K562 (cell line): ENCODE measurements at regions not wholly inside any gene's neighbourhood (a gene's known extent, or its start where the extent isn't known, plus 50 kb on each side); places are given as distances from the start of the nearest gene placed in this dataset.

Experiments used
- ATAC-seq: fragments of 200-7000 bp; cut with Tn5 transposase; 3 replicates; pipeline ENCODE4 v1.9.1; 2020; ENCODE audit warnings: moderate library complexity
- BruUV-seq: library from RNA; stranded (reverse); fragments of 400-500 nt; replicated peaks from 2 replicates; lab custom pipeline; 2021; lab: Mats Ljungman, UMichigan
- CTCF ChIA-PET: fragments of 300-600 bp; formaldehyde crosslinking; extraction: SDS; loops from one replicate; lab custom pipeline; 2021; ENCODE audit warnings: low intra/inter-chr PET ratio; lab: Yijun Ruan, JAX
- POLR2A ChIA-PET: fragments of 300-600, 350-650 bp; sonication (Branson Sonifier 250); formaldehyde crosslinking; extraction: SDS; loops from one replicate; lab custom pipeline; 2021; ENCODE audit warnings: antibody characterized with exemption, inconsistent platforms; lab: Yijun Ruan, JAX
- DNase-seq, 4 experiments: peaks; one replicate each; pipeline versions ENCODE4 v3.0.0 to v3.0.0-alpha.2; 2011 to 2018; ENCODE audit warnings: low spot score in 3 of 4, mixed read lengths in 3 of 4; ENCODE audit errors: extremely low read depth in 1 of 4
- FAIRE-seq: peaks from 2 replicates; lab custom pipeline; 2011; peaks lifted over from hg19 to GRCh38; lab: Jason Lieb, UNC
- H2AFZ ChIP-seq: 2 replicates; pipeline ENCODE4 v1.6.0; 2011; ENCODE audit warnings: low read depth, low read length, control low read depth, inconsistent platforms
- H3K27ac ChIP-seq: fragments of 200-600 bp; 3 replicates; pipeline ENCODE4 v1.8.0; 2011; ENCODE audit warnings: low read depth, mild to moderate bottlenecking, control low read depth, inconsistent platforms, low read length, moderate library complexity, mixed read lengths; ENCODE audit errors: extremely low read depth
- H3K27me3 ChIP-seq, 2 experiments: fragments of 300-600 bp in 1 of 2; 2 replicates in 1 of 2; 3 replicates in 1 of 2; pipeline versions ENCODE4 v1.6.0 to v1.8.0; 2011; ENCODE audit warnings: inconsistent platforms in 2 of 2, low read length in 2 of 2, mild to moderate bottlenecking in 1 of 2, mixed read lengths in 1 of 2, moderate library complexity in 1 of 2; ENCODE audit not compliant: control insufficient read depth in 2 of 2, insufficient read depth in 2 of 2
- H3K36me3 ChIP-seq: fragments of 300-600 bp; 3 replicates; pipeline ENCODE4 v1.8.0; 2011; ENCODE audit warnings: mild to moderate bottlenecking, low read length, inconsistent platforms; ENCODE audit not compliant: control insufficient read depth, insufficient read depth
- H3K4me1 ChIP-seq, 2 experiments: fragments of 200-600 bp in 1 of 2; replicated peaks in 1 of 2; 2 replicates in 1 of 2; 3 replicates in 1 of 2; pipeline versions ENCODE4 v1.5.1 to v1.8.0; 2011; ENCODE audit warnings: inconsistent platforms in 2 of 2, low read length in 2 of 2, mild to moderate bottlenecking in 1 of 2, mixed read lengths in 1 of 2, moderate library complexity in 1 of 2; ENCODE audit not compliant: control insufficient read depth in 2 of 2, insufficient read depth in 2 of 2
- H3K4me2 ChIP-seq: 2 replicates; pipeline ENCODE4 v1.6.1; 2011; ENCODE audit warnings: low read length, control low read depth, inconsistent platforms, mixed read lengths; ENCODE audit not compliant: insufficient read depth
- H3K4me3 ChIP-seq: fragments of 200-600 bp; sonication (generic), shearing (Covaris generic); 2 replicates; pipeline ENCODE4 v1.5.1; 2016; ENCODE audit warnings: control low read depth, inconsistent platforms
- H3K79me2 ChIP-seq: fragments of 200-600 bp; 3 replicates; pipeline ENCODE4 v1.8.0; 2011; ENCODE audit warnings: low read length, inconsistent platforms; ENCODE audit not compliant: control insufficient read depth, insufficient read depth
- H3K9ac ChIP-seq, 2 experiments: 2 replicates each; pipeline versions ENCODE4 v1.6.0 to v1.6.1; 2011; ENCODE audit warnings: low read depth in 2 of 2, low read length in 2 of 2, control low read depth in 1 of 2, inconsistent platforms in 1 of 2, mild to moderate bottlenecking in 1 of 2, mixed read lengths in 1 of 2; ENCODE audit not compliant: insufficient read depth in 1 of 2
- H3K9me1 ChIP-seq: one replicate; pipeline ENCODE4 v1.6.0; 2011; ENCODE audit warnings: inconsistent platforms, mild to moderate bottlenecking, low read length, moderate library complexity; ENCODE audit not compliant: control insufficient read depth, insufficient read depth
- H3K9me3 ChIP-seq: replicated peaks from 2 replicates; pipeline ENCODE4 v1.5.1; 2011; ENCODE audit warnings: low read depth, low read length, inconsistent platforms; ENCODE audit not compliant: control insufficient read depth, insufficient read depth
- H4K20me1 ChIP-seq: replicated peaks from 2 replicates; pipeline ENCODE4 v1.6.1; 2011; ENCODE audit warnings: low read length, inconsistent platforms, mixed read lengths; ENCODE audit not compliant: control insufficient read depth, insufficient read depth
- BACH1 ChIP-seq: fragments of 200-800 bp; sonication (Bioruptor generic); IDR thresholded peaks from 2 replicates; pipeline ENCODE4 v1.6.1; 2016; ENCODE audit warnings: missing genetic modification characterization, missing compliant biosample characterization
- BMI1 ChIP-seq: fragments of 150-350 bp; IDR thresholded peaks from 2 replicates; pipeline ENCODE4 v1.6.1; 2014; ENCODE audit warnings: low read length
- CTBP1 ChIP-seq: fragments of 450-650 bp; IDR thresholded peaks from 2 replicates; pipeline ENCODE4 v1.6.1; 2016; ENCODE audit warnings: borderline replicate concordance
- HMG20A ChIP-seq: fragments of 450-650 bp; formaldehyde crosslinking; conservative IDR thresholded peaks from 2 replicates; pipeline ENCODE4 v1.4.0; 2020; ENCODE audit warnings: mild to moderate bottlenecking, mixed read lengths
- KDM4B ChIP-seq, 2 experiments: fragments of 450-650 bp in 1 of 2; sonication (generic) in 1 of 2; IDR thresholded peaks; 2 replicates each; pipeline ENCODE4 v1.6.1; 2016 to 2017; ENCODE audit warnings: borderline replicate concordance in 2 of 2, antibody characterized with exemption in 1 of 2, low read depth in 1 of 2, mild to moderate bottlenecking in 1 of 2
- KLF13 ChIP-seq: fragments of 450-650 bp; IDR thresholded peaks from 2 replicates; pipeline ENCODE4 v1.6.1; 2016; ENCODE audit warnings: missing genetic modification characterization, low read depth, mild to moderate bottlenecking, missing compliant biosample characterization, moderate library complexity, borderline replicate concordance
- MED1 ChIP-seq: sonication (generic); formaldehyde crosslinking; IDR thresholded peaks from 2 replicates; pipeline ENCODE4 v1.8.1; 2023; ENCODE audit warnings: missing genetic modification reagents, borderline replicate concordance
- NCOA6 ChIP-seq: fragments of 450-650 bp; IDR thresholded peaks from 2 replicates; pipeline ENCODE4 v1.6.1; 2017; ENCODE audit warnings: mild to moderate bottlenecking
- NELFE ChIP-seq: IDR thresholded peaks from 2 replicates; pipeline ENCODE4 v1.6.1; 2011; ENCODE audit warnings: mild to moderate bottlenecking; ENCODE audit not compliant: insufficient read depth, insufficient read length
- NFIC ChIP-seq: fragments of 450-650 bp; IDR thresholded peaks from 2 replicates; pipeline ENCODE4 v1.6.1; 2017; ENCODE audit warnings: mild to moderate bottlenecking, inconsistent platforms
- RAD51 ChIP-seq: fragments of 450-650 bp; IDR thresholded peaks from 2 replicates; pipeline ENCODE4 v1.7.1; 2016; ENCODE audit warnings: low read depth, mild to moderate bottlenecking, borderline replicate concordance
- RB1 ChIP-seq: fragments of 450-650 bp; IDR thresholded peaks from 2 replicates; pipeline ENCODE4 v1.6.1; 2017; ENCODE audit warnings: low read depth, mild to moderate bottlenecking
- RBM25 ChIP-seq: fragments of 200-400 bp; formaldehyde crosslinking; IDR thresholded peaks from 2 replicates; pipeline ENCODE4 v1.6.1; 2018; ENCODE audit warnings: low read length, low read depth, moderate library complexity; ENCODE audit not compliant: severe bottlenecking
- SMARCA4 ChIP-seq: fragments of 450-650 bp; IDR thresholded peaks from 2 replicates; pipeline ENCODE4 v1.6.1; 2016
- TAF9B ChIP-seq: fragments of 450-650 bp; IDR thresholded peaks from 2 replicates; pipeline ENCODE4 v1.6.1; 2018; ENCODE audit warnings: mild to moderate bottlenecking; ENCODE audit not compliant: partially characterized antibody
- TARDBP ChIP-seq: fragments of 450-650 bp; IDR thresholded peaks from 2 replicates; pipeline ENCODE4 v1.6.1; 2016
- ZNF165 ChIP-seq: fragments of 250-450 bp; sonication (Bioruptor Pico); IDR thresholded peaks from 2 replicates; pipeline ENCODE4 v1.4.0; 2020; ENCODE audit warnings: borderline replicate concordance
- ZNF224 ChIP-seq: sonication (generic); formaldehyde crosslinking; IDR thresholded peaks from 2 replicates; pipeline ENCODE4 v1.8.0; 2022; ENCODE audit warnings: mild to moderate bottlenecking, missing genetic modification reagents
- ZNF384 ChIP-seq: IDR thresholded peaks from 2 replicates; pipeline ENCODE4 v1.6.1; 2012; ENCODE audit warnings: low read depth, low read length, improper control_type of control experiment
- ZNF408 ChIP-seq: fragments of 250-450 bp; sonication (Bioruptor Pico); IDR thresholded peaks from 2 replicates; pipeline ENCODE4 v1.4.0; 2020; ENCODE audit warnings: low read depth, mild to moderate bottlenecking, moderate library complexity
- WGBS: fragments of 100-300 bp; shearing (Covaris generic); methylation state at CpG from one replicate; pipeline ENCODE4 v1.1.6; 2016; ENCODE audit warnings: low coverage, mixed read lengths; ENCODE audit not compliant: insufficient coverage; ENCODE audit errors: missing lambda C conversion rate; 5-methylcytosine and 5-hydroxymethylcytosine counted together
- in situ Hi-C: fragments of 300-500 bp; cut with MboI; formaldehyde crosslinking; loops from 4 replicates; pipeline ENCODE4 v1.15.0; 2018; ENCODE audit warnings: inconsistent platforms, mixed read lengths
- intact Hi-C: fragments of 100-400 bp; cut with micrococcal nuclease; formaldehyde crosslinking; loops from 2 replicates; pipeline ENCODE4 v1.14.2; 2022
- TF ChIP-seq, protein P1 (sequence below): sonication (generic); formaldehyde crosslinking; IDR thresholded peaks from 2 replicates; pipeline ENCODE4 v1.8.1; 2022; ENCODE audit warnings: missing genetic modification reagents
- TF ChIP-seq, protein P2 (sequence below): fragments of 250-450 bp; sonication (Bioruptor Pico); IDR thresholded peaks from 2 replicates; pipeline ENCODE4 v1.5.0; 2020; ENCODE audit warnings: mild to moderate bottlenecking, borderline replicate concordance

DNA sequence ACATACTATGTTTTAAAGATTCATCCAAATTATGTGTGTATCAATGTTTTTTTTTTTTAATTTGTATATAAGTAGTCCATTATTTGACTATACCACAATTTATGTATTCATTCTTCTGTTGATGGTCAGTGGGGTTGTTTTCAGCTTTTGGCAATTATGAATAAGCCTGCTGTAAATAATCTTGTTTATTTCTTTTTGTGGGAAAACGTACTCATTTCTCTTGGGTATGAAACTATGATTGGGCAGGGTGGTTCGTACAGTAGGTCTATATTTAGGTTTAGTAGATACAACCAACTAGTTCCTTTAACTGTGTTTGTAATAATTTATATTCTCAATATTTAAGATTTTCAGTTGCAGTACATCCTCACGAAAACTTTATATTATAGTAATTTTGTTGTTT is 329.2 kb downstream of the LPIN1 start (continued):
- TF ChIP-seq RBM25: no peak
- TF ChIP-seq RAD51: no peak
- no peak for TF ChIP-seq ZNF408 (CRISPR knock-in tag)
- no peak for TF ChIP-seq ZNF384
- TF ChIP-seq ZNF165 (CRISPR knock-in tag): no peak
- no peak for TF ChIP-seq KDM4B (IDR thresholded peaks at IDR 0.05; ENCODE audit: borderline replicate concordance in 2 of 2, low read depth in 1 of 2)
- no peak for TF ChIP-seq BACH1
- TF ChIP-seq, all 486 proteins: peak for 0

DNA sequence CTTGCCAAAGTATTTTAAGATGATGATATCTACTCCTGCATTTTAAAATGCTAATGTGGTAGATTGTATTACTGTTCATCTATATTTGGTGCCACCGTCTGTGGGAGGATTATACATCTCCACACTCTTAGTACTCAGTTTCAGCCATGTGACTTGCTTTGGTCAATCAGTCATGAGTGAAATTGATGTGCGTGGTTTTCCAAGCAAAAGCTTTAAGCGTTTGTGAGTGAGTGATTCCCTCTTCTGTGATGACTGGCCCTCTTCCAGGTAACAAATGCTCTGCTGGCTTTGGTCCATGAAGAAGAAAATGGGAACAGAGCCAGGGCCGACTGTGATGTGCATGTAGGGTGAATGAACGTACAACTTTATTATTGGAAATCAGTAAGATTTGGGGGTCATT is 330.4 kb downstream of the LPIN1 start:
- in situ Hi-C loops (no loop called here), intact Hi-C loops (no loop called here)
- H3K4me2 ChIP-seq: no peak overlapping the region
- BruUV-seq: no TSS peak
- H3K27ac ChIP-seq: no peak overlapping the region
- 12% methylated on average over 5 of the region's 5 CpGs for WGBS
- no peaks in the 10 kb centered on the region for H3K9me1 ChIP-seq
- DNase-seq (peak in 1 of 4 experiments; percentile 29), ATAC-seq (no peak), FAIRE-seq (no peak)
- peaks cover 8 to 34% of the 10 kb centered on the region in 2 experiments for H3K4me1 ChIP-seq
- H3K27me3 ChIP-seq: no peaks in the 10 kb centered on the region
- ChIA-PET POLR2A (no interaction called here), CTCF (no interaction called here)
- no peaks in the 10 kb centered on the region for H4K20me1 ChIP-seq
- H2AFZ ChIP-seq: no peak overlapping the region
- no peak overlapping the region for H3K9ac ChIP-seq
- no peaks in the 10 kb centered on the region for H3K79me2 ChIP-seq
- no peaks in the 10 kb centered on the region for H3K36me3 ChIP-seq
- no peak overlapping the region for H3K4me3 ChIP-seq
- no peaks in the 10 kb centered on the region for H3K9me3 ChIP-seq
- TF ChIP-seq MED1 (CRISPR knock-in tag) (no peak), CTBP1 (peak; percentile 18; the same call in 1 of the 2 replicates), NELFE (no peak), ZNF224 (no peak), KLF13 (no peak), TAF9B (no peak), RB1 (no peak), TARDBP (no peak), NCOA6 (no peak), SMARCA4 (no peak), NFIC (peak; percentile 71), HMG20A (no peak), BMI1 (no peak)
- TF ChIP-seq, protein P1, sequence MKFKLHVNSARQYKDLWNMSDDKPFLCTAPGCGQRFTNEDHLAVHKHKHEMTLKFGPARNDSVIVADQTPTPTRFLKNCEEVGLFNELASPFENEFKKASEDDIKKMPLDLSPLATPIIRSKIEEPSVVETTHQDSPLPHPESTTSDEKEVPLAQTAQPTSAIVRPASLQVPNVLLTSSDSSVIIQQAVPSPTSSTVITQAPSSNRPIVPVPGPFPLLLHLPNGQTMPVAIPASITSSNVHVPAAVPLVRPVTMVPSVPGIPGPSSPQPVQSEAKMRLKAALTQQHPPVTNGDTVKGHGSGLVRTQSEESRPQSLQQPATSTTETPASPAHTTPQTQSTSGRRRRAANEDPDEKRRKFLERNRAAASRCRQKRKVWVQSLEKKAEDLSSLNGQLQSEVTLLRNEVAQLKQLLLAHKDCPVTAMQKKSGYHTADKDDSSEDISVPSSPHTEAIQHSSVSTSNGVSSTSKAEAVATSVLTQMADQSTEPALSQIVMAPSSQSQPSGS (CRISPR knock-in tag): no peak
- TF ChIP-seq, protein P2, sequence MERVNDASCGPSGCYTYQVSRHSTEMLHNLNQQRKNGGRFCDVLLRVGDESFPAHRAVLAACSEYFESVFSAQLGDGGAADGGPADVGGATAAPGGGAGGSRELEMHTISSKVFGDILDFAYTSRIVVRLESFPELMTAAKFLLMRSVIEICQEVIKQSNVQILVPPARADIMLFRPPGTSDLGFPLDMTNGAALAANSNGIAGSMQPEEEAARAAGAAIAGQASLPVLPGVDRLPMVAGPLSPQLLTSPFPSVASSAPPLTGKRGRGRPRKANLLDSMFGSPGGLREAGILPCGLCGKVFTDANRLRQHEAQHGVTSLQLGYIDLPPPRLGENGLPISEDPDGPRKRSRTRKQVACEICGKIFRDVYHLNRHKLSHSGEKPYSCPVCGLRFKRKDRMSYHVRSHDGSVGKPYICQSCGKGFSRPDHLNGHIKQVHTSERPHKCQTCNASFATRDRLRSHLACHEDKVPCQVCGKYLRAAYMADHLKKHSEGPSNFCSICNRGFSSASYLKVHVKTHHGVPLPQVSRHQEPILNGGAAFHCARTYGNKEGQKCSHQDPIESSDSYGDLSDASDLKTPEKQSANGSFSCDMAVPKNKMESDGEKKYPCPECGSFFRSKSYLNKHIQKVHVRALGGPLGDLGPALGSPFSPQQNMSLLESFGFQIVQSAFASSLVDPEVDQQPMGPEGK: no peak
